IMR-90 (cell line): ENCODE measurements at regions not wholly inside any gene's neighbourhood (a gene's known extent, or its start where the extent isn't known, plus 50 kb on each side); places are given as distances from the start of the nearest gene placed in this dataset.

ENCODE experiments used
- MAZ ChIP-seq: IDR thresholded peaks from 2 replicates; pipeline ENCODE4 v1.6.1; 2012; ENCODE audit warnings: low read depth, mild to moderate bottlenecking, low read length, improper control_type of control experiment, moderate library complexity, borderline replicate concordance
- POLR2A ChIP-seq: IDR thresholded peaks from 2 replicates; pipeline ENCODE4 v1.6.1; 2012; ENCODE audit warnings: mild to moderate bottlenecking, low read depth, low read length
- RAD21 ChIP-seq: IDR thresholded peaks from 2 replicates; pipeline ENCODE4 v1.6.1; 2012; ENCODE audit warnings: low read length, improper control_type of control experiment
- RCOR1 ChIP-seq: IDR thresholded peaks from 2 replicates; pipeline ENCODE4 v1.6.1; 2012; ENCODE audit warnings: mild to moderate bottlenecking, low read length, improper control_type of control experiment; ENCODE audit not compliant: insufficient replicate concordance
- RFX5 ChIP-seq: IDR thresholded peaks from 2 replicates; pipeline ENCODE4 v1.8.0; 2012; ENCODE audit warnings: low read depth, mild to moderate bottlenecking, low read length, moderate library complexity
- SMC3 ChIP-seq: fragments of 150-350 bp; IDR thresholded peaks from 2 replicates; pipeline ENCODE4 v1.6.1; 2016; ENCODE audit warnings: low read depth, mild to moderate bottlenecking, antibody characterized with exemption, low read length, moderate library complexity
- TF ChIP-seq, protein P1 (sequence below): conservative IDR thresholded peaks from 2 replicates; pipeline ENCODE4 v1.5.1; 2012; ENCODE audit warnings: mild to moderate bottlenecking, low read depth, low read length, improper control_type of control experiment
- TF ChIP-seq, protein P2 (sequence below): fragments of 150-350 bp; IDR thresholded peaks from 2 replicates; pipeline ENCODE4 v1.6.1; 2017; ENCODE audit warnings: mild to moderate bottlenecking, antibody characterized with exemption, low read length, low read depth

DNA sequence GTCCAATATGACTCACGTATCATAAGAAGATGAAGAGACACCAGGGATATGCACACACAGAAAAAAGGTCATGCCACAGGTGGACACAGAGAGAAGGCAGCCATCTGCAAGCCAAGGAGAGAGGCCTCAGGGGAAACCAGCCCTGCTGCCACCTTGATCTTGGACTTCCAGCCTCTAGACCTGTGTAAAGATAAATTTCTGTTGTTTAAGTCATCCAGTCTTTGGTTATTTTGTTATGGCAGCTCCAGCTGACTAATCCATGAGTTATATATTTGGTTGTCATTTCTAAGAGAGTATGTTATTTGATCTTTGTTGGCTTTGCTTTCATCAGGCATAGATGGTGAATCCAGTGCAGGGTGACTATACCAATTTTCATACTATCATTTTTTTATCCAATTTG, 130.2 kb upstream of the DAP start:
- TF ChIP-seq, protein P1, sequence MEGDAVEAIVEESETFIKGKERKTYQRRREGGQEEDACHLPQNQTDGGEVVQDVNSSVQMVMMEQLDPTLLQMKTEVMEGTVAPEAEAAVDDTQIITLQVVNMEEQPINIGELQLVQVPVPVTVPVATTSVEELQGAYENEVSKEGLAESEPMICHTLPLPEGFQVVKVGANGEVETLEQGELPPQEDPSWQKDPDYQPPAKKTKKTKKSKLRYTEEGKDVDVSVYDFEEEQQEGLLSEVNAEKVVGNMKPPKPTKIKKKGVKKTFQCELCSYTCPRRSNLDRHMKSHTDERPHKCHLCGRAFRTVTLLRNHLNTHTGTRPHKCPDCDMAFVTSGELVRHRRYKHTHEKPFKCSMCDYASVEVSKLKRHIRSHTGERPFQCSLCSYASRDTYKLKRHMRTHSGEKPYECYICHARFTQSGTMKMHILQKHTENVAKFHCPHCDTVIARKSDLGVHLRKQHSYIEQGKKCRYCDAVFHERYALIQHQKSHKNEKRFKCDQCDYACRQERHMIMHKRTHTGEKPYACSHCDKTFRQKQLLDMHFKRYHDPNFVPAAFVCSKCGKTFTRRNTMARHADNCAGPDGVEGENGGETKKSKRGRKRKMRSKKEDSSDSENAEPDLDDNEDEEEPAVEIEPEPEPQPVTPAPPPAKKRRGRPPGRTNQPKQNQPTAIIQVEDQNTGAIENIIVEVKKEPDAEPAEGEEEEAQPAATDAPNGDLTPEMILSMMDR = no peak
- TF ChIP-seq RFX5 (no peak), SMC3 (no peak), POLR2A (no peak), MAZ (no peak), RCOR1 (no peak), RAD21 (no peak)
- TF ChIP-seq, protein P2, sequence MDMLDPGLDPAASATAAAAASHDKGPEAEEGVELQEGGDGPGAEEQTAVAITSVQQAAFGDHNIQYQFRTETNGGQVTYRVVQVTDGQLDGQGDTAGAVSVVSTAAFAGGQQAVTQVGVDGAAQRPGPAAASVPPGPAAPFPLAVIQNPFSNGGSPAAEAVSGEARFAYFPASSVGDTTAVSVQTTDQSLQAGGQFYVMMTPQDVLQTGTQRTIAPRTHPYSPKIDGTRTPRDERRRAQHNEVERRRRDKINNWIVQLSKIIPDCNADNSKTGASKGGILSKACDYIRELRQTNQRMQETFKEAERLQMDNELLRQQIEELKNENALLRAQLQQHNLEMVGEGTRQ = no peak
